IMR-90 (cell line): ENCODE measurements at regions not wholly inside any gene's neighbourhood (a gene's known extent, or its start where the extent isn't known, plus 50 kb on each side); places are given as distances from the start of the nearest gene placed in this dataset.

Source experiments
- CHD1 ChIP-seq: IDR thresholded peaks from 2 replicates; pipeline ENCODE4 v1.6.1; 2012; ENCODE audit warnings: low read depth, low read length, improper control_type of control experiment
- USF2 ChIP-seq: fragments of 150-350 bp; IDR thresholded peaks from 2 replicates; pipeline ENCODE4 v1.6.1; 2017; ENCODE audit warnings: mild to moderate bottlenecking, antibody characterized with exemption, low read length, low read depth
- TF ChIP-seq, protein P1 (sequence below): conservative IDR thresholded peaks from 2 replicates; pipeline ENCODE4 v1.5.1; 2012; ENCODE audit warnings: mild to moderate bottlenecking, low read depth, low read length, improper control_type of control experiment

DNA sequence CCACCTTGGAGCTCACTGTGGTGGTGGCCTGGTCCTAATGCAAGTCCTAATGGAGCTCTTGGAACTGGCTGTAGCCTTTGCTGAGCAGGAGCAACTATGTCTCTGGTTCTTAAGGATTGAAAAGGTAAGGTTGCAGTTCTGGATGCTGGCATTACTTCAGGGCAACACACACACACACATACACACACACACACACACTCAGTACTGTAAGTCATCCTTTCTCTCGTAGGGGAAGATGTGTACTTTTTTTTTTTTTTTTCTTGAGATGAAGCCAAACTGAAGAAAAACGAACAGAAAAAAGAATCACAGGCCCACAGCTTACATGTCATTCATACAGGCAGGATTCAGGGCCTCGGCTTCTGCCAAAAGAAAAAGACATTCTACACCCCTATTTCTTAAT, 81.1 kb upstream of the RPS23 start:
- TF ChIP-seq, protein P1, sequence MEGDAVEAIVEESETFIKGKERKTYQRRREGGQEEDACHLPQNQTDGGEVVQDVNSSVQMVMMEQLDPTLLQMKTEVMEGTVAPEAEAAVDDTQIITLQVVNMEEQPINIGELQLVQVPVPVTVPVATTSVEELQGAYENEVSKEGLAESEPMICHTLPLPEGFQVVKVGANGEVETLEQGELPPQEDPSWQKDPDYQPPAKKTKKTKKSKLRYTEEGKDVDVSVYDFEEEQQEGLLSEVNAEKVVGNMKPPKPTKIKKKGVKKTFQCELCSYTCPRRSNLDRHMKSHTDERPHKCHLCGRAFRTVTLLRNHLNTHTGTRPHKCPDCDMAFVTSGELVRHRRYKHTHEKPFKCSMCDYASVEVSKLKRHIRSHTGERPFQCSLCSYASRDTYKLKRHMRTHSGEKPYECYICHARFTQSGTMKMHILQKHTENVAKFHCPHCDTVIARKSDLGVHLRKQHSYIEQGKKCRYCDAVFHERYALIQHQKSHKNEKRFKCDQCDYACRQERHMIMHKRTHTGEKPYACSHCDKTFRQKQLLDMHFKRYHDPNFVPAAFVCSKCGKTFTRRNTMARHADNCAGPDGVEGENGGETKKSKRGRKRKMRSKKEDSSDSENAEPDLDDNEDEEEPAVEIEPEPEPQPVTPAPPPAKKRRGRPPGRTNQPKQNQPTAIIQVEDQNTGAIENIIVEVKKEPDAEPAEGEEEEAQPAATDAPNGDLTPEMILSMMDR: no peak
- TF ChIP-seq CHD1 (no peak), USF2 (no peak)
